Liver (tissue), 8 donors: ENCODE measurements at regions not wholly inside any gene's neighbourhood (a gene's known extent, or its start where the extent isn't known, plus 50 kb on each side); places are given as distances from the start of the nearest gene placed in this dataset.

Experiments used
- DNase-seq: peaks from one replicate; pipeline ENCODE4 v3.0.0-alpha.2; 2017; ENCODE audit warnings: low spot score
- H3K27ac ChIP-seq, 2 donors: one replicate each; pipeline ENCODE4 v1.7.0; 2013; ENCODE audit warnings: inconsistent platforms in 2 of 2, low read length in 2 of 2, control low read depth in 1 of 2, low read depth in 1 of 2, mild to moderate bottlenecking in 1 of 2
- H3K27me3 ChIP-seq, 4 donors: one replicate each; pipeline versions ENCODE4 v1.6.1 to v1.7.0; 2013; ENCODE audit warnings: low read length in 3 of 4, inconsistent platforms in 1 of 4, mild to moderate bottlenecking in 1 of 4, moderate library complexity in 1 of 4; ENCODE audit not compliant: control insufficient read depth in 4 of 4, insufficient read depth in 4 of 4
- H3K36me3 ChIP-seq, 4 donors: one replicate each; pipeline versions ENCODE4 v1.6.1 to v1.7.0; 2013; ENCODE audit warnings: low read length in 3 of 4, mild to moderate bottlenecking in 3 of 4, low read depth in 1 of 4, moderate library complexity in 1 of 4; ENCODE audit not compliant: control insufficient read depth in 4 of 4, insufficient read depth in 3 of 4
- H3K4me1 ChIP-seq, 4 donors: one replicate each; pipeline versions ENCODE4 v1.6.1 to v1.7.0; 2013; ENCODE audit warnings: low read length in 3 of 4, mild to moderate bottlenecking in 3 of 4, moderate library complexity in 1 of 4; ENCODE audit not compliant: control insufficient read depth in 4 of 4, insufficient read depth in 4 of 4
- H3K4me3 ChIP-seq, 3 donors: one replicate each; pipeline versions ENCODE4 v1.6.1 to v1.7.0; 2013; ENCODE audit warnings: low read length in 3 of 3, control low read depth in 1 of 3, low read depth in 1 of 3, mild to moderate bottlenecking in 1 of 3
- H3K9ac ChIP-seq, 2 donors: one replicate each; pipeline ENCODE4 v1.7.0; 2013; ENCODE audit warnings: low read length in 2 of 2, mild to moderate bottlenecking in 2 of 2, moderate library complexity in 2 of 2, control low read depth in 1 of 2, low read depth in 1 of 2
- H3K9me3 ChIP-seq, 4 donors: one replicate each; pipeline versions ENCODE4 v1.6.1 to v1.7.0; 2013; ENCODE audit warnings: low read length in 3 of 4; ENCODE audit not compliant: control insufficient read depth in 4 of 4
- EGR1 ChIP-seq, 2 donors: IDR thresholded peaks; 2 replicates each; pipeline ENCODE4 v1.6.1; 2016 to 2018; ENCODE audit warnings: antibody characterized with exemption in 2 of 2, low read depth in 2 of 2
- FOXA1 ChIP-seq: IDR thresholded peaks from 2 replicates; pipeline ENCODE4 v1.6.1; 2016; ENCODE audit warnings: antibody characterized with exemption
- FOXA2 ChIP-seq: IDR thresholded peaks from 2 replicates; pipeline ENCODE4 v1.6.1; 2016; ENCODE audit warnings: antibody characterized with exemption
- GABPA ChIP-seq, 2 donors: IDR thresholded peaks in 1 of 2; conservative IDR thresholded peaks in 1 of 2; 2 replicates each; pipeline ENCODE4 v1.6.1; 2016; ENCODE audit warnings: antibody characterized with exemption in 2 of 2, mild to moderate bottlenecking in 1 of 2, moderate library complexity in 1 of 2
- HNF4A ChIP-seq, 2 donors: conservative IDR thresholded peaks; 2 replicates each; pipeline ENCODE4 v1.6.1; 2016; ENCODE audit warnings: antibody characterized with exemption in 2 of 2, mild to moderate bottlenecking in 2 of 2
- HNF4G ChIP-seq: IDR thresholded peaks from 2 replicates; pipeline ENCODE4 v1.6.1; 2016; ENCODE audit warnings: antibody characterized with exemption
- JUND ChIP-seq, 2 donors: IDR thresholded peaks; 2 replicates each; pipeline ENCODE4 v1.6.1; 2016; ENCODE audit warnings: antibody characterized with exemption in 2 of 2
- NR2F2 ChIP-seq: IDR thresholded peaks from 2 replicates; pipeline ENCODE4 v1.6.1; 2016; ENCODE audit warnings: antibody characterized with exemption
- RAD21 ChIP-seq, 2 donors: IDR thresholded peaks; 2 replicates each; pipeline ENCODE4 v1.6.1; 2016; ENCODE audit warnings: antibody characterized with exemption in 2 of 2, mild to moderate bottlenecking in 2 of 2
- RXRA ChIP-seq, 2 donors: IDR thresholded peaks; 2 replicates each; pipeline ENCODE4 v1.6.1; 2017 to 2018; ENCODE audit warnings: antibody characterized with exemption in 2 of 2, mild to moderate bottlenecking in 1 of 2
- SP1 ChIP-seq: IDR thresholded peaks from 2 replicates; pipeline ENCODE4 v1.6.1; 2018; ENCODE audit warnings: antibody characterized with exemption, mild to moderate bottlenecking
- TAF1 ChIP-seq: conservative IDR thresholded peaks from 2 replicates; pipeline ENCODE4 v1.6.1; 2016; ENCODE audit warnings: antibody characterized with exemption, mild to moderate bottlenecking
- YY1 ChIP-seq: IDR thresholded peaks from 2 replicates; pipeline ENCODE4 v1.6.1; 2016; ENCODE audit warnings: antibody characterized with exemption, mild to moderate bottlenecking
- WGBS: extraction: QIAGEN DNeasy Blood & Tissue Kit; methylation state at CpG from one replicate; pipeline ENCODE4 v1.1.7; 2013; 5-methylcytosine and 5-hydroxymethylcytosine counted together
- TF ChIP-seq, protein P1 (sequence below): IDR thresholded peaks from 2 replicates; pipeline ENCODE4 v1.6.1; 2016; ENCODE audit warnings: antibody characterized with exemption
- TF ChIP-seq, protein P2 (sequence below): fragments of 150-350 bp; IDR thresholded peaks from 2 replicates; pipeline ENCODE4 v1.5.1; 2017; ENCODE audit warnings: improper control_type of control experiment, low read depth, low read length; ENCODE audit not compliant: missing input control
- TF ChIP-seq, protein P3 (sequence below): IDR thresholded peaks from 2 replicates; pipeline ENCODE4 v1.6.1; 2016; ENCODE audit warnings: antibody characterized with exemption
- TF ChIP-seq, protein P4 (sequence below): IDR thresholded peaks from 2 replicates; pipeline ENCODE4 v1.6.1; 2016; ENCODE audit warnings: antibody characterized with exemption
- TF ChIP-seq, protein P5 (sequence below): IDR thresholded peaks from 2 replicates; pipeline ENCODE4 v1.6.1; 2016; ENCODE audit warnings: antibody characterized with exemption, mild to moderate bottlenecking
- donor health status: healthy.
- donor health status: healthy.
- donor health status: healthy.
- donor health status: healthy.
- donor health status: healthy.

DNA sequence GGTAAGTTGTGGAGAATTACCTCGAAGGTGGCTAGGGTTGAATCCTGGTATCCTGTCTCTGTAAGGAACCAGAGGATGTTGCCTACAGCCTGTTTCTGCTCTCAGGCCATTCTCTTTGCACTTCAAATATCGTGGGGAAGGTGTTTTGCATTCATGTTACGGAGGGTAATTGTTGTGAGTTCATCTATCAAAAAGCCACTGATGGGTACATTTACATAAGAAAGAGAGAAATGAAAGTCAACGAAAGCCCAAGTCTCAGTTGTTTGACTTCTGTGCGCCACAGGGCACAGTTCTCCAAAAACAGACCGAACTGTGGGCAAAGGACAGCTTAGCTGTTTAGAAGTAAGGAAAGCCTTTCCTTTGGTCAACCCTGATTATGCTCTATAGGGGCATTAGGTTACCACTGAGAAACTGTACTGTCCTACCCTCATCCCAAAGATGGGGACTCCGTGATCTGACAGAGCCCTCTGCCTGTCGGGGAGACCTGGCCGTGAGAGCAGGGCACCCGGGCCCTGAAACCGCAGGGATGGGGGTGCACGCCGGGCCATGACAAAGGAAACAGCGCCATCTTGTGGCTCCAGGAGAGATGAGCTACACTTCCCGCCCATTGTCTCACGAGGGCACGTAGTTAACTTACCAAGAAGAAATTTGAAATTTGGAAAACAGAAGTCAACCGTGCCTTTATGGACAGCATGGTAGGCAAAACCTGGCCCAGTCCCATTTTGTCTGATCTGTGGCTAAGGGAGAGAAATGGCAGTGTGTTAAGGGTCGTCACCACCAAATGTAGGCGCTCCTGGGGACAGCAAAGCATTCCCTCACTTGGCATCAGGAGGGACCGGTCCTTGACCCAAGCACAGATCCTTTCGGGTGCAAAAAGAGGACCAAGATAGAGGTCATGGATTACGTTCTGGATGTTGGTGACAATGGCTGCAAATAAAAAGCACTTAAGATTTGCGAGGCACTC lies 74.5 kb upstream of the DYNLRB2 start:
- 23% methylated on average over 24 of the region's 24 CpGs for WGBS
- peak overlapping the region in 1 of 2 donors; percentile 11 for H3K27ac ChIP-seq
- H3K4me3 ChIP-seq: peak overlapping the region in 1 of 3 donors; percentile 0
- peak; percentile 77 for DNase-seq
- no peaks in the 10 kb centered on the region for H3K27me3 ChIP-seq
- TF ChIP-seq GABPA (IDR thresholded peaks at IDR 0.05 in 1 of 2, conservative IDR thresholded peaks at IDR 0.05 in 1 of 2) (no peak), YY1 (peak; percentile 48), NR2F2 (no peak), RAD21 (IDR thresholded peaks at IDR 0.05) (peak; percentile 99 to 100), JUND (IDR thresholded peaks at IDR 0.05) (no peak), FOXA1 (no peak), FOXA2 (no peak), HNF4G (no peak), SP1 (no peak), HNF4A (conservative IDR thresholded peaks at IDR 0.05) (peak in 1 of 2 donors; percentile 41), TAF1 (no peak), EGR1 (IDR thresholded peaks at IDR 0.05; ENCODE audit: low read depth in 2 of 2) (no peak), RXRA (IDR thresholded peaks at IDR 0.05) (peak in 1 of 2 donors; percentile 57)
- TF ChIP-seq, protein P1, sequence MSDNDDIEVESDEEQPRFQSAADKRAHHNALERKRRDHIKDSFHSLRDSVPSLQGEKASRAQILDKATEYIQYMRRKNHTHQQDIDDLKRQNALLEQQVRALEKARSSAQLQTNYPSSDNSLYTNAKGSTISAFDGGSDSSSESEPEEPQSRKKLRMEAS: no peak
- TF ChIP-seq, protein P2, sequence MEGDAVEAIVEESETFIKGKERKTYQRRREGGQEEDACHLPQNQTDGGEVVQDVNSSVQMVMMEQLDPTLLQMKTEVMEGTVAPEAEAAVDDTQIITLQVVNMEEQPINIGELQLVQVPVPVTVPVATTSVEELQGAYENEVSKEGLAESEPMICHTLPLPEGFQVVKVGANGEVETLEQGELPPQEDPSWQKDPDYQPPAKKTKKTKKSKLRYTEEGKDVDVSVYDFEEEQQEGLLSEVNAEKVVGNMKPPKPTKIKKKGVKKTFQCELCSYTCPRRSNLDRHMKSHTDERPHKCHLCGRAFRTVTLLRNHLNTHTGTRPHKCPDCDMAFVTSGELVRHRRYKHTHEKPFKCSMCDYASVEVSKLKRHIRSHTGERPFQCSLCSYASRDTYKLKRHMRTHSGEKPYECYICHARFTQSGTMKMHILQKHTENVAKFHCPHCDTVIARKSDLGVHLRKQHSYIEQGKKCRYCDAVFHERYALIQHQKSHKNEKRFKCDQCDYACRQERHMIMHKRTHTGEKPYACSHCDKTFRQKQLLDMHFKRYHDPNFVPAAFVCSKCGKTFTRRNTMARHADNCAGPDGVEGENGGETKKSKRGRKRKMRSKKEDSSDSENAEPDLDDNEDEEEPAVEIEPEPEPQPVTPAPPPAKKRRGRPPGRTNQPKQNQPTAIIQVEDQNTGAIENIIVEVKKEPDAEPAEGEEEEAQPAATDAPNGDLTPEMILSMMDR: peak; percentile 93
- TF ChIP-seq, protein P3, sequence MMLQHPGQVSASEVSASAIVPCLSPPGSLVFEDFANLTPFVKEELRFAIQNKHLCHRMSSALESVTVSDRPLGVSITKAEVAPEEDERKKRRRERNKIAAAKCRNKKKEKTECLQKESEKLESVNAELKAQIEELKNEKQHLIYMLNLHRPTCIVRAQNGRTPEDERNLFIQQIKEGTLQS: no peak
- TF ChIP-seq, protein P4, sequence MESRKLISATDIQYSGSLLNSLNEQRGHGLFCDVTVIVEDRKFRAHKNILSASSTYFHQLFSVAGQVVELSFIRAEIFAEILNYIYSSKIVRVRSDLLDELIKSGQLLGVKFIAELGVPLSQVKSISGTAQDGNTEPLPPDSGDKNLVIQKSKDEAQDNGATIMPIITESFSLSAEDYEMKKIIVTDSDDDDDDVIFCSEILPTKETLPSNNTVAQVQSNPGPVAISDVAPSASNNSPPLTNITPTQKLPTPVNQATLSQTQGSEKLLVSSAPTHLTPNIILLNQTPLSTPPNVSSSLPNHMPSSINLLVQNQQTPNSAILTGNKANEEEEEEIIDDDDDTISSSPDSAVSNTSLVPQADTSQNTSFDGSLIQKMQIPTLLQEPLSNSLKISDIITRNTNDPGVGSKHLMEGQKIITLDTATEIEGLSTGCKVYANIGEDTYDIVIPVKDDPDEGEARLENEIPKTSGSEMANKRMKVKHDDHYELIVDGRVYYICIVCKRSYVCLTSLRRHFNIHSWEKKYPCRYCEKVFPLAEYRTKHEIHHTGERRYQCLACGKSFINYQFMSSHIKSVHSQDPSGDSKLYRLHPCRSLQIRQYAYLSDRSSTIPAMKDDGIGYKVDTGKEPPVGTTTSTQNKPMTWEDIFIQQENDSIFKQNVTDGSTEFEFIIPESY: no peak
- TF ChIP-seq, protein P5, sequence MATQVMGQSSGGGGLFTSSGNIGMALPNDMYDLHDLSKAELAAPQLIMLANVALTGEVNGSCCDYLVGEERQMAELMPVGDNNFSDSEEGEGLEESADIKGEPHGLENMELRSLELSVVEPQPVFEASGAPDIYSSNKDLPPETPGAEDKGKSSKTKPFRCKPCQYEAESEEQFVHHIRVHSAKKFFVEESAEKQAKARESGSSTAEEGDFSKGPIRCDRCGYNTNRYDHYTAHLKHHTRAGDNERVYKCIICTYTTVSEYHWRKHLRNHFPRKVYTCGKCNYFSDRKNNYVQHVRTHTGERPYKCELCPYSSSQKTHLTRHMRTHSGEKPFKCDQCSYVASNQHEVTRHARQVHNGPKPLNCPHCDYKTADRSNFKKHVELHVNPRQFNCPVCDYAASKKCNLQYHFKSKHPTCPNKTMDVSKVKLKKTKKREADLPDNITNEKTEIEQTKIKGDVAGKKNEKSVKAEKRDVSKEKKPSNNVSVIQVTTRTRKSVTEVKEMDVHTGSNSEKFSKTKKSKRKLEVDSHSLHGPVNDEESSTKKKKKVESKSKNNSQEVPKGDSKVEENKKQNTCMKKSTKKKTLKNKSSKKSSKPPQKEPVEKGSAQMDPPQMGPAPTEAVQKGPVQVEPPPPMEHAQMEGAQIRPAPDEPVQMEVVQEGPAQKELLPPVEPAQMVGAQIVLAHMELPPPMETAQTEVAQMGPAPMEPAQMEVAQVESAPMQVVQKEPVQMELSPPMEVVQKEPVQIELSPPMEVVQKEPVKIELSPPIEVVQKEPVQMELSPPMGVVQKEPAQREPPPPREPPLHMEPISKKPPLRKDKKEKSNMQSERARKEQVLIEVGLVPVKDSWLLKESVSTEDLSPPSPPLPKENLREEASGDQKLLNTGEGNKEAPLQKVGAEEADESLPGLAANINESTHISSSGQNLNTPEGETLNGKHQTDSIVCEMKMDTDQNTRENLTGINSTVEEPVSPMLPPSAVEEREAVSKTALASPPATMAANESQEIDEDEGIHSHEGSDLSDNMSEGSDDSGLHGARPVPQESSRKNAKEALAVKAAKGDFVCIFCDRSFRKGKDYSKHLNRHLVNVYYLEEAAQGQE: no peak
- H3K9ac ChIP-seq: peak overlapping the region; percentile 5 to 43
- peaks cover 0 to 8% (median 1%) of the 10 kb centered on the region in 4 donors for H3K9me3 ChIP-seq
- no peaks in the 10 kb centered on the region for H3K36me3 ChIP-seq
- peaks cover 5 to 49% (median 38%) of the 10 kb centered on the region in 4 donors for H3K4me1 ChIP-seq
